ENCODE measurements at regions not wholly inside any gene's neighbourhood (a gene's known extent, or its start where the extent isn't known, plus 50 kb on each side); places are given as distances from the start of the nearest gene placed in this dataset.

DNA sequence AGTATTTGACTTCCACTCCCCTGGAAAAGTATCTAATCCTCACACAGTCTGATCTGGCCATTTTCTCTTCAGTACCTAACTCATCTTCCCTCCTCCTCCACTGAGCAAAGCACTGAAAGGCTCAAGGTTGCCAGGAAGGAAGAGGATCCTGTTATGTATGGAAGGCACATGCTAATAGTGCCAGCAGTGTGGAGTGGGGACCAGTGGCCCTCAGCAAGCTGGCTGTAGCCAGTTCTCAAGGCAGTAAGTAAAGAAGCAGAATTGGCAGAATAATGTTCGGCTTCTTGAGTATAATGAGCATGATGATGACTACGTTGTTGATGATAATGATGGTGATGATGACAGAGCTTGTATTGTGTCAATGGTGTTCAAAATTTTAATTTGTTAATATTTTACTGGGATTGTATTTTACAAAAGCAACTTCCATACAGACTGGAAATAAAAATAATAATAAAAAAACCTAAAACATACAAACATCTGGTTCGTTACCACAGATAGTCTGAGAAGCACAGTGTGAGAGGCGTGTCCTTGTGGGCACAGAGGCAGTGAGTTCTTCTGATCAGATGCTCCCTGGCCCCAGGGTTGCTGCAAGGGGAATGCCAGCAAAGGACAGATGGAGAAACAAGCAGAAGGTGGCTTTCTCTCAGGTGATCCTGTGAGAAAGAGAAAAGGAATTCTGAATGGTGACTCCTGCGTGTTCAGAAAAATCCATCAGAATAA, 528.8 kb downstream of the CMPK2 start:
- no peak for TF ChIP-seq RFX5 (IDR thresholded peaks at IDR 0.05; ENCODE audit: low read length)
- TF ChIP-seq, protein P1, sequence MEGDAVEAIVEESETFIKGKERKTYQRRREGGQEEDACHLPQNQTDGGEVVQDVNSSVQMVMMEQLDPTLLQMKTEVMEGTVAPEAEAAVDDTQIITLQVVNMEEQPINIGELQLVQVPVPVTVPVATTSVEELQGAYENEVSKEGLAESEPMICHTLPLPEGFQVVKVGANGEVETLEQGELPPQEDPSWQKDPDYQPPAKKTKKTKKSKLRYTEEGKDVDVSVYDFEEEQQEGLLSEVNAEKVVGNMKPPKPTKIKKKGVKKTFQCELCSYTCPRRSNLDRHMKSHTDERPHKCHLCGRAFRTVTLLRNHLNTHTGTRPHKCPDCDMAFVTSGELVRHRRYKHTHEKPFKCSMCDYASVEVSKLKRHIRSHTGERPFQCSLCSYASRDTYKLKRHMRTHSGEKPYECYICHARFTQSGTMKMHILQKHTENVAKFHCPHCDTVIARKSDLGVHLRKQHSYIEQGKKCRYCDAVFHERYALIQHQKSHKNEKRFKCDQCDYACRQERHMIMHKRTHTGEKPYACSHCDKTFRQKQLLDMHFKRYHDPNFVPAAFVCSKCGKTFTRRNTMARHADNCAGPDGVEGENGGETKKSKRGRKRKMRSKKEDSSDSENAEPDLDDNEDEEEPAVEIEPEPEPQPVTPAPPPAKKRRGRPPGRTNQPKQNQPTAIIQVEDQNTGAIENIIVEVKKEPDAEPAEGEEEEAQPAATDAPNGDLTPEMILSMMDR (IDR thresholded peaks at IDR 0.05) = no peak
- TF ChIP-seq CHD2 (IDR thresholded peaks at IDR 0.05; ENCODE audit: low read length, partially characterized antibody) = no peak
- no peak for TF ChIP-seq YY1 (IDR thresholded peaks at IDR 0.05; ENCODE audit: low read depth)
- TF ChIP-seq TEAD4 (IDR thresholded peaks at IDR 0.05; ENCODE audit: borderline replicate concordance, insufficient read depth) = no peak
- no peak for TF ChIP-seq POLR2AphosphoS5 (IDR thresholded peaks at IDR 0.05; ENCODE audit: low read depth, low read length)
- no peak for TF ChIP-seq MEF2A (IDR thresholded peaks at IDR 0.05; ENCODE audit: borderline replicate concordance, low read depth)
- no peak for TF ChIP-seq RAD21 (IDR thresholded peaks at IDR 0.05; ENCODE audit: low read length)
- TF ChIP-seq, protein P2, sequence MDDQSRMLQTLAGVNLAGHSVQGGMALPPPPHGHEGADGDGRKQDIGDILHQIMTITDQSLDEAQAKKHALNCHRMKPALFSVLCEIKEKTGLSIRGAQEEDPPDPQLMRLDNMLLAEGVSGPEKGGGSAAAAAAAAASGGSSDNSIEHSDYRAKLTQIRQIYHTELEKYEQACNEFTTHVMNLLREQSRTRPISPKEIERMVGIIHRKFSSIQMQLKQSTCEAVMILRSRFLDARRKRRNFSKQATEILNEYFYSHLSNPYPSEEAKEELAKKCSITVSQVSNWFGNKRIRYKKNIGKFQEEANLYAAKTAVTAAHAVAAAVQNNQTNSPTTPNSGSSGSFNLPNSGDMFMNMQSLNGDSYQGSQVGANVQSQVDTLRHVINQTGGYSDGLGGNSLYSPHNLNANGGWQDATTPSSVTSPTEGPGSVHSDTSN (IDR thresholded peaks at IDR 0.05) = no peak
- no peak for TF ChIP-seq JUND (IDR thresholded peaks at IDR 0.05)
- TF ChIP-seq EZH2phosphoT487 (IDR thresholded peaks at IDR 0.05; ENCODE audit: borderline replicate concordance, low read depth) = no peak

Data from SK-N-SH (cell line).